Natural killer cell (primary cell): ENCODE measurements at regions not wholly inside any gene's neighbourhood (a gene's known extent, or its start where the extent isn't known, plus 50 kb on each side); places are given as distances from the start of the nearest gene placed in this dataset.

Source experiments
- ATAC-seq, 3 donors: fragments of 150-1000 bp in 2 of 3; fragments of 200-7000 bp in 1 of 3; cut with Tn5 transposase; 1 replicate in 1 of 3; 2 replicates in 2 of 3; pipeline ENCODE4 v1.10.0; 2021; ENCODE audit warnings: mild to moderate bottlenecking in 2 of 3, moderate library complexity in 2 of 3
- DNase-seq, 2 donors: peaks; one replicate each; pipeline versions ENCODE4 v3.0.0 to v3.0.0-alpha.2; 2013 to 2021; ENCODE audit warnings: mixed read lengths in 1 of 2
- H3K27ac ChIP-seq: one replicate; pipeline ENCODE4 v1.5.1; 2013; ENCODE audit warnings: mild to moderate bottlenecking, low read length
- H3K27me3 ChIP-seq: one replicate; pipeline ENCODE4 v1.6.1; 2013; ENCODE audit warnings: low read length; ENCODE audit not compliant: control insufficient read depth, insufficient read depth
- H3K36me3 ChIP-seq: one replicate; pipeline ENCODE4 v1.6.1; 2013; ENCODE audit warnings: low read length; ENCODE audit not compliant: control insufficient read depth, insufficient read depth
- H3K4me1 ChIP-seq: one replicate; pipeline ENCODE4 v1.6.1; 2013; ENCODE audit warnings: low read length; ENCODE audit not compliant: control insufficient read depth, insufficient read depth
- H3K4me3 ChIP-seq: one replicate; pipeline ENCODE4 v1.5.1; 2013; ENCODE audit warnings: low read length
- H3K9me3 ChIP-seq: one replicate; pipeline ENCODE4 v1.6.1; 2013; ENCODE audit warnings: low read length; ENCODE audit not compliant: control insufficient read depth, insufficient read depth
- H3K27ac Mint-ChIP-seq, 2 donors: one replicate each; pipeline ENCODE4 v1.8.0; 2022; ENCODE audit warnings: mild to moderate bottlenecking in 2 of 2, mixed read lengths in 2 of 2, moderate library complexity in 1 of 2
- H3K27me3 Mint-ChIP-seq, 2 donors: one replicate each; pipeline ENCODE4 v1.8.0; 2022; ENCODE audit warnings: low read depth in 2 of 2, mixed read lengths in 2 of 2
- H3K36me3 Mint-ChIP-seq: one replicate; pipeline ENCODE4 v1.8.0; 2022; ENCODE audit warnings: mixed read lengths
- H3K4me1 Mint-ChIP-seq, 2 donors: one replicate each; pipeline ENCODE4 v1.8.0; 2022; ENCODE audit warnings: mixed read lengths in 2 of 2
- H3K4me3 Mint-ChIP-seq: one replicate; pipeline ENCODE4 v1.8.0; 2022; ENCODE audit warnings: mild to moderate bottlenecking, moderate library complexity, mixed read lengths
- H3K9me3 Mint-ChIP-seq, 2 donors: one replicate each; pipeline ENCODE4 v1.8.0; 2022; ENCODE audit warnings: mixed read lengths in 2 of 2
- CTCF ChIP-seq: fragments of 200-600 bp; IDR thresholded peaks from one replicate; pipeline ENCODE4 v1.8.0; 2022; ENCODE audit warnings: antibody characterized with exemption
- WGBS: methylation state at CpG from one replicate; pipeline ENCODE4 v1.1.7; 2013; ENCODE audit warnings: missing lambda C conversion rate; ENCODE audit not compliant: insufficient coverage; 5-methylcytosine and 5-hydroxymethylcytosine counted together
- intact Hi-C: fragments of 100-400 bp; cut with micrococcal nuclease; formaldehyde crosslinking; loops from one replicate; pipeline ENCODE4 v1.14.2; 2022

- Histone ChIP-seq H3K27me3 (no peaks in the 10 kb centered on the region), H3K36me3 (no peaks in the 10 kb centered on the region), H3K4me3 (no peak overlapping the region), H3K9me3 (no peaks in the 10 kb centered on the region), H3K4me1 (no peaks in the 10 kb centered on the region), H3K27ac (no peak overlapping the region)
- Mint-ChIP-seq H3K27me3 (no peaks in the 10 kb centered on the region), H3K36me3 (no peaks in the 10 kb centered on the region), H3K4me1 (no peaks in the 10 kb centered on the region), H3K4me3 (no peak overlapping the region), H3K27ac (no peak overlapping the region), H3K9me3 (peaks cover 6 to 8% of the 10 kb centered on the region in 2 donors)
- intact Hi-C loops: no loop called here
- no CpG with 5 or more reads among the region's 3 CpGs for WGBS
- DNase-seq (no peak), ATAC-seq (no peak)
- TF ChIP-seq CTCF: no peak
Measured at GRCh38 chr9:103522409-103522808, 527.3 kb downstream of the CYLC2 start.

GRCh38 chr9:103530934-103531333 lies 535.8 kb downstream of the CYLC2 start:
- Histone ChIP-seq H3K9me3 (peaks cover 20% of the 10 kb centered on the region), H3K4me1 (no peaks in the 10 kb centered on the region), H3K27ac (no peak overlapping the region), H3K36me3 (no peaks in the 10 kb centered on the region), H3K27me3 (no peaks in the 10 kb centered on the region), H3K4me3 (no peak overlapping the region)
- no peak for TF ChIP-seq CTCF
- Mint-ChIP-seq H3K36me3 (no peaks in the 10 kb centered on the region), H3K9me3 (peaks cover 6 to 14% of the 10 kb centered on the region in 2 donors), H3K4me3 (no peak overlapping the region), H3K27ac (no peak overlapping the region), H3K4me1 (no peaks in the 10 kb centered on the region), H3K27me3 (no peaks in the 10 kb centered on the region)
- ATAC-seq (no peak), DNase-seq (no peak)
- 29% methylated on average over 1 of the region's 1 CpG for WGBS
- intact Hi-C loops: no loop called here

- Mint-ChIP-seq H3K4me3 (no peak overlapping the region), H3K27ac (no peak overlapping the region), H3K4me1 (no peaks in the 10 kb centered on the region), H3K27me3 (no peaks in the 10 kb centered on the region), H3K9me3 (peaks cover 9 to 18% of the 10 kb centered on the region in 2 donors), H3K36me3 (no peaks in the 10 kb centered on the region)
- H3K27ac ChIP-seq: no peak overlapping the region
- no peaks in the 10 kb centered on the region for H3K27me3 ChIP-seq
- no peaks in the 10 kb centered on the region for H3K4me1 ChIP-seq
- no peaks in the 10 kb centered on the region for H3K36me3 ChIP-seq
- no peak for TF ChIP-seq CTCF
- DNase-seq (no peak), ATAC-seq (no peak)
- H3K4me3 ChIP-seq: no peak overlapping the region
- H3K9me3 ChIP-seq: peaks cover 20% of the 10 kb centered on the region
- 92% methylated on average over 4 of the region's 5 CpGs for WGBS
- intact Hi-C loops: no loop called here
Measured at GRCh38 chr9:103533318-103533717, 538.2 kb downstream of the CYLC2 start.

- intact Hi-C loops: no loop called here
- TF ChIP-seq CTCF: no peak
- Mint-ChIP-seq H3K4me3 (no peak overlapping the region), H3K27me3 (no peaks in the 10 kb centered on the region), H3K9me3 (peaks cover 12 to 20% of the 10 kb centered on the region in 2 donors), H3K36me3 (no peaks in the 10 kb centered on the region), H3K4me1 (no peaks in the 10 kb centered on the region), H3K27ac (no peak overlapping the region)
- Histone ChIP-seq H3K36me3 (no peaks in the 10 kb centered on the region), H3K9me3 (peaks cover 20% of the 10 kb centered on the region), H3K27me3 (no peaks in the 10 kb centered on the region), H3K4me3 (no peak overlapping the region), H3K4me1 (no peaks in the 10 kb centered on the region), H3K27ac (no peak overlapping the region)
- no peak for DNase-seq
- no peak for ATAC-seq
Measured at GRCh38 chr9:103537426-103537825, 542.3 kb downstream of the CYLC2 start.
